K562 (cell line): ENCODE measurements at regions not wholly inside any gene's neighbourhood (a gene's known extent, or its start where the extent isn't known, plus 50 kb on each side); places are given as distances from the start of the nearest gene placed in this dataset.

Source experiments
- ATAC-seq: fragments of 200-7000 bp; cut with Tn5 transposase; 3 replicates; pipeline ENCODE4 v1.9.1; 2020; ENCODE audit warnings: moderate library complexity
- BruUV-seq: library from RNA; stranded (reverse); fragments of 400-500 nt; replicated peaks from 2 replicates; lab custom pipeline; 2021; lab: Mats Ljungman, UMichigan
- CTCF ChIA-PET: fragments of 300-600 bp; formaldehyde crosslinking; extraction: SDS; loops from one replicate; lab custom pipeline; 2021; ENCODE audit warnings: low intra/inter-chr PET ratio; lab: Yijun Ruan, JAX
- POLR2A ChIA-PET: fragments of 300-600, 350-650 bp; sonication (Branson Sonifier 250); formaldehyde crosslinking; extraction: SDS; loops from one replicate; lab custom pipeline; 2021; ENCODE audit warnings: antibody characterized with exemption, inconsistent platforms; lab: Yijun Ruan, JAX
- DNase-seq, 4 experiments: peaks; one replicate each; pipeline versions ENCODE4 v3.0.0 to v3.0.0-alpha.2; 2011 to 2018; ENCODE audit warnings: low spot score in 3 of 4, mixed read lengths in 3 of 4; ENCODE audit errors: extremely low read depth in 1 of 4
- FAIRE-seq: peaks from 2 replicates; lab custom pipeline; 2011; peaks lifted over from hg19 to GRCh38; lab: Jason Lieb, UNC
- H2AFZ ChIP-seq: 2 replicates; pipeline ENCODE4 v1.6.0; 2011; ENCODE audit warnings: low read depth, low read length, control low read depth, inconsistent platforms
- H3K27ac ChIP-seq: fragments of 200-600 bp; 3 replicates; pipeline ENCODE4 v1.8.0; 2011; ENCODE audit warnings: low read depth, mild to moderate bottlenecking, control low read depth, inconsistent platforms, low read length, moderate library complexity, mixed read lengths; ENCODE audit errors: extremely low read depth
- H3K27me3 ChIP-seq, 2 experiments: fragments of 300-600 bp in 1 of 2; 2 replicates in 1 of 2; 3 replicates in 1 of 2; pipeline versions ENCODE4 v1.6.0 to v1.8.0; 2011; ENCODE audit warnings: inconsistent platforms in 2 of 2, low read length in 2 of 2, mild to moderate bottlenecking in 1 of 2, mixed read lengths in 1 of 2, moderate library complexity in 1 of 2; ENCODE audit not compliant: control insufficient read depth in 2 of 2, insufficient read depth in 2 of 2
- H3K36me3 ChIP-seq: fragments of 300-600 bp; 3 replicates; pipeline ENCODE4 v1.8.0; 2011; ENCODE audit warnings: mild to moderate bottlenecking, low read length, inconsistent platforms; ENCODE audit not compliant: control insufficient read depth, insufficient read depth
- H3K4me1 ChIP-seq, 2 experiments: fragments of 200-600 bp in 1 of 2; replicated peaks in 1 of 2; 2 replicates in 1 of 2; 3 replicates in 1 of 2; pipeline versions ENCODE4 v1.5.1 to v1.8.0; 2011; ENCODE audit warnings: inconsistent platforms in 2 of 2, low read length in 2 of 2, mild to moderate bottlenecking in 1 of 2, mixed read lengths in 1 of 2, moderate library complexity in 1 of 2; ENCODE audit not compliant: control insufficient read depth in 2 of 2, insufficient read depth in 2 of 2
- H3K4me2 ChIP-seq: 2 replicates; pipeline ENCODE4 v1.6.1; 2011; ENCODE audit warnings: low read length, control low read depth, inconsistent platforms, mixed read lengths; ENCODE audit not compliant: insufficient read depth
- H3K4me3 ChIP-seq: fragments of 200-600 bp; sonication (generic), shearing (Covaris generic); 2 replicates; pipeline ENCODE4 v1.5.1; 2016; ENCODE audit warnings: control low read depth, inconsistent platforms
- H3K79me2 ChIP-seq: fragments of 200-600 bp; 3 replicates; pipeline ENCODE4 v1.8.0; 2011; ENCODE audit warnings: low read length, inconsistent platforms; ENCODE audit not compliant: control insufficient read depth, insufficient read depth
- H3K9ac ChIP-seq, 2 experiments: 2 replicates each; pipeline versions ENCODE4 v1.6.0 to v1.6.1; 2011; ENCODE audit warnings: low read depth in 2 of 2, low read length in 2 of 2, control low read depth in 1 of 2, inconsistent platforms in 1 of 2, mild to moderate bottlenecking in 1 of 2, mixed read lengths in 1 of 2; ENCODE audit not compliant: insufficient read depth in 1 of 2
- H3K9me1 ChIP-seq: one replicate; pipeline ENCODE4 v1.6.0; 2011; ENCODE audit warnings: inconsistent platforms, mild to moderate bottlenecking, low read length, moderate library complexity; ENCODE audit not compliant: control insufficient read depth, insufficient read depth
- H3K9me3 ChIP-seq: replicated peaks from 2 replicates; pipeline ENCODE4 v1.5.1; 2011; ENCODE audit warnings: low read depth, low read length, inconsistent platforms; ENCODE audit not compliant: control insufficient read depth, insufficient read depth
- H4K20me1 ChIP-seq: replicated peaks from 2 replicates; pipeline ENCODE4 v1.6.1; 2011; ENCODE audit warnings: low read length, inconsistent platforms, mixed read lengths; ENCODE audit not compliant: control insufficient read depth, insufficient read depth
- E2F3 ChIP-seq: fragments of 250-450 bp; sonication (Bioruptor Pico); IDR thresholded peaks from 2 replicates; pipeline ENCODE4 v1.4.0; 2020; ENCODE audit warnings: mild to moderate bottlenecking
- HNRNPUL1 ChIP-seq: fragments of 200-400 bp; formaldehyde crosslinking; IDR thresholded peaks from 2 replicates; pipeline ENCODE4 v1.6.1; 2017; ENCODE audit warnings: low read length
- KHSRP ChIP-seq: fragments of 450-650 bp; IDR thresholded peaks from 2 replicates; pipeline ENCODE4 v1.6.1; 2017
- ZBTB49 ChIP-seq: sonication (generic); formaldehyde crosslinking; IDR thresholded peaks from 2 replicates; pipeline ENCODE4 v1.8.0; 2022; ENCODE audit warnings: missing genetic modification reagents, mild to moderate bottlenecking, borderline replicate concordance
- ZNF551 ChIP-seq: fragments of 250-450 bp; sonication (Bioruptor Pico); IDR thresholded peaks from 2 replicates; pipeline ENCODE4 v1.5.0; 2021; ENCODE audit warnings: mild to moderate bottlenecking, moderate library complexity
- in situ Hi-C: fragments of 300-500 bp; cut with MboI; formaldehyde crosslinking; loops from 4 replicates; pipeline ENCODE4 v1.15.0; 2018; ENCODE audit warnings: inconsistent platforms, mixed read lengths
- intact Hi-C: fragments of 100-400 bp; cut with micrococcal nuclease; formaldehyde crosslinking; loops from 2 replicates; pipeline ENCODE4 v1.14.2; 2022

GRCh38 chr2:172153156-172153555, 50.5 kb upstream of the DLX2 start (continued):
- TF ChIP-seq ZBTB49 (CRISPR knock-in tag) = no peak
- no peak for TF ChIP-seq HNRNPUL1
- TF ChIP-seq KHSRP = no peak
- TF ChIP-seq, all 486 proteins: peak for 0

GRCh38 chr2:172153757-172154156, 51.1 kb upstream of the DLX2 start:
- H3K27me3 ChIP-seq = peaks cover 26 to 35% of the 10 kb centered on the region in 2 experiments
- in situ Hi-C loops = no loop called here
- POLR2A ChIA-PET = no interaction called here
- H3K9ac ChIP-seq = no peak overlapping the region
- H3K4me2 ChIP-seq = no peak overlapping the region
- intact Hi-C loops = no loop called here
- H3K9me3 ChIP-seq = no peaks in the 10 kb centered on the region
- FAIRE-seq (no peak), DNase-seq (no peak)
- no peak overlapping the region for H3K27ac ChIP-seq
- H3K4me1 ChIP-seq = no peaks in the 10 kb centered on the region
- no peaks in the 10 kb centered on the region; the same call in 1 of the 2 replicates for H4K20me1 ChIP-seq
- H3K79me2 ChIP-seq = no peaks in the 10 kb centered on the region
- no TSS peak for BruUV-seq
- no peak overlapping the region for H2AFZ ChIP-seq
- CTCF ChIA-PET = no interaction called here
- TF ChIP-seq E2F3 (CRISPR knock-in tag) (no peak), ZNF551 (no peak)
- TF ChIP-seq, all 486 proteins: peak for 0
- Histone ChIP-seq H3K36me3 (no peaks in the 10 kb centered on the region), H3K9me1 (no peaks in the 10 kb centered on the region), H3K4me3 (no peak overlapping the region)
- ATAC-seq = no peak
